K562 (cell line): ENCODE measurements at regions not wholly inside any gene's neighbourhood (a gene's known extent, or its start where the extent isn't known, plus 50 kb on each side); places are given as distances from the start of the nearest gene placed in this dataset.

Experiments
- ATAC-seq: fragments of 200-7000 bp; cut with Tn5 transposase; 3 replicates; pipeline ENCODE4 v1.9.1; 2020; ENCODE audit warnings: moderate library complexity
- BruUV-seq: library from RNA; stranded (reverse); fragments of 400-500 nt; replicated peaks from 2 replicates; lab custom pipeline; 2021; lab: Mats Ljungman, UMichigan
- CTCF ChIA-PET: fragments of 300-600 bp; formaldehyde crosslinking; extraction: SDS; loops from one replicate; lab custom pipeline; 2021; ENCODE audit warnings: low intra/inter-chr PET ratio; lab: Yijun Ruan, JAX
- POLR2A ChIA-PET: fragments of 300-600, 350-650 bp; sonication (Branson Sonifier 250); formaldehyde crosslinking; extraction: SDS; loops from one replicate; lab custom pipeline; 2021; ENCODE audit warnings: antibody characterized with exemption, inconsistent platforms; lab: Yijun Ruan, JAX
- DNase-seq, 4 experiments: peaks; one replicate each; pipeline versions ENCODE4 v3.0.0 to v3.0.0-alpha.2; 2011 to 2018; ENCODE audit warnings: low spot score in 3 of 4, mixed read lengths in 3 of 4; ENCODE audit errors: extremely low read depth in 1 of 4
- FAIRE-seq: peaks from 2 replicates; lab custom pipeline; 2011; peaks lifted over from hg19 to GRCh38; lab: Jason Lieb, UNC
- H2AFZ ChIP-seq: 2 replicates; pipeline ENCODE4 v1.6.0; 2011; ENCODE audit warnings: low read depth, low read length, control low read depth, inconsistent platforms
- H3K27ac ChIP-seq: fragments of 200-600 bp; 3 replicates; pipeline ENCODE4 v1.8.0; 2011; ENCODE audit warnings: low read depth, mild to moderate bottlenecking, control low read depth, inconsistent platforms, low read length, moderate library complexity, mixed read lengths; ENCODE audit errors: extremely low read depth
- H3K27me3 ChIP-seq, 2 experiments: fragments of 300-600 bp in 1 of 2; 2 replicates in 1 of 2; 3 replicates in 1 of 2; pipeline versions ENCODE4 v1.6.0 to v1.8.0; 2011; ENCODE audit warnings: inconsistent platforms in 2 of 2, low read length in 2 of 2, mild to moderate bottlenecking in 1 of 2, mixed read lengths in 1 of 2, moderate library complexity in 1 of 2; ENCODE audit not compliant: control insufficient read depth in 2 of 2, insufficient read depth in 2 of 2
- H3K36me3 ChIP-seq: fragments of 300-600 bp; 3 replicates; pipeline ENCODE4 v1.8.0; 2011; ENCODE audit warnings: mild to moderate bottlenecking, low read length, inconsistent platforms; ENCODE audit not compliant: control insufficient read depth, insufficient read depth
- H3K4me1 ChIP-seq, 2 experiments: fragments of 200-600 bp in 1 of 2; replicated peaks in 1 of 2; 2 replicates in 1 of 2; 3 replicates in 1 of 2; pipeline versions ENCODE4 v1.5.1 to v1.8.0; 2011; ENCODE audit warnings: inconsistent platforms in 2 of 2, low read length in 2 of 2, mild to moderate bottlenecking in 1 of 2, mixed read lengths in 1 of 2, moderate library complexity in 1 of 2; ENCODE audit not compliant: control insufficient read depth in 2 of 2, insufficient read depth in 2 of 2
- H3K4me2 ChIP-seq: 2 replicates; pipeline ENCODE4 v1.6.1; 2011; ENCODE audit warnings: low read length, control low read depth, inconsistent platforms, mixed read lengths; ENCODE audit not compliant: insufficient read depth
- H3K4me3 ChIP-seq: fragments of 200-600 bp; sonication (generic), shearing (Covaris generic); 2 replicates; pipeline ENCODE4 v1.5.1; 2016; ENCODE audit warnings: control low read depth, inconsistent platforms
- H3K79me2 ChIP-seq: fragments of 200-600 bp; 3 replicates; pipeline ENCODE4 v1.8.0; 2011; ENCODE audit warnings: low read length, inconsistent platforms; ENCODE audit not compliant: control insufficient read depth, insufficient read depth
- H3K9ac ChIP-seq, 2 experiments: 2 replicates each; pipeline versions ENCODE4 v1.6.0 to v1.6.1; 2011; ENCODE audit warnings: low read depth in 2 of 2, low read length in 2 of 2, control low read depth in 1 of 2, inconsistent platforms in 1 of 2, mild to moderate bottlenecking in 1 of 2, mixed read lengths in 1 of 2; ENCODE audit not compliant: insufficient read depth in 1 of 2
- H3K9me1 ChIP-seq: one replicate; pipeline ENCODE4 v1.6.0; 2011; ENCODE audit warnings: inconsistent platforms, mild to moderate bottlenecking, low read length, moderate library complexity; ENCODE audit not compliant: control insufficient read depth, insufficient read depth
- H3K9me3 ChIP-seq: replicated peaks from 2 replicates; pipeline ENCODE4 v1.5.1; 2011; ENCODE audit warnings: low read depth, low read length, inconsistent platforms; ENCODE audit not compliant: control insufficient read depth, insufficient read depth
- H4K20me1 ChIP-seq: replicated peaks from 2 replicates; pipeline ENCODE4 v1.6.1; 2011; ENCODE audit warnings: low read length, inconsistent platforms, mixed read lengths; ENCODE audit not compliant: control insufficient read depth, insufficient read depth
- HLTF ChIP-seq: fragments of 450-650 bp; IDR thresholded peaks from 2 replicates; pipeline ENCODE4 v1.6.1; 2016
- NFYB ChIP-seq: IDR thresholded peaks from 2 replicates; pipeline ENCODE4 v1.6.1; 2011; ENCODE audit warnings: mild to moderate bottlenecking, moderate library complexity; ENCODE audit not compliant: insufficient read length; ENCODE audit errors: extremely low read depth
- NR4A1 ChIP-seq, 2 experiments: fragments of 250-450 bp in 1 of 2; fragments of 450-650 bp in 1 of 2; sonication (Bioruptor Pico) in 1 of 2; IDR thresholded peaks; 2 replicates each; pipeline versions ENCODE4 v1.4.0 to v1.6.1; 2016 to 2020; ENCODE audit warnings: mild to moderate bottlenecking in 2 of 2, missing compliant biosample characterization in 1 of 2, missing genetic modification characterization in 1 of 2, moderate library complexity in 1 of 2
- PHB ChIP-seq: fragments of 250-450 bp; sonication (Bioruptor Pico); IDR thresholded peaks from 2 replicates; pipeline ENCODE4 v1.5.0; 2021
- PURB ChIP-seq: sonication (generic); formaldehyde crosslinking; IDR thresholded peaks from 2 replicates; pipeline ENCODE4 v1.9.0; 2021; ENCODE audit warnings: low read depth, mild to moderate bottlenecking, missing genetic modification reagents
- RB1 ChIP-seq: fragments of 450-650 bp; IDR thresholded peaks from 2 replicates; pipeline ENCODE4 v1.6.1; 2017; ENCODE audit warnings: low read depth, mild to moderate bottlenecking
- RBFOX2 ChIP-seq: fragments of 200-400 bp; formaldehyde crosslinking; IDR thresholded peaks from 2 replicates; pipeline ENCODE4 v1.6.1; 2017; ENCODE audit warnings: low read depth, mild to moderate bottlenecking, low read length, moderate library complexity
- SMARCA5 ChIP-seq: fragments of 450-650 bp; IDR thresholded peaks from 2 replicates; pipeline ENCODE4 v1.6.1; 2016
- TEAD1 ChIP-seq, 2 experiments: fragments of 450-650 bp in 1 of 2; sonication (generic) in 1 of 2; formaldehyde crosslinking; IDR thresholded peaks; 2 replicates each; pipeline versions ENCODE4 v1.4.0 to v1.8.0; 2020 to 2022; ENCODE audit warnings: mild to moderate bottlenecking in 2 of 2, missing genetic modification reagents in 1 of 2
- U2AF2 ChIP-seq: fragments of 200-400 bp; formaldehyde crosslinking; optimal IDR thresholded peaks from 2 replicates; pipeline ENCODE3; 2017; ENCODE audit warnings: low read depth, mild to moderate bottlenecking, low read length
- ZKSCAN1 ChIP-seq: fragments of 150-350 bp; IDR thresholded peaks from 2 replicates; pipeline ENCODE4 v1.6.1; 2016; ENCODE audit warnings: low read depth, low read length
- ZNF165 ChIP-seq: fragments of 250-450 bp; sonication (Bioruptor Pico); IDR thresholded peaks from 2 replicates; pipeline ENCODE4 v1.4.0; 2020; ENCODE audit warnings: borderline replicate concordance
- WGBS: fragments of 100-300 bp; shearing (Covaris generic); methylation state at CpG from one replicate; pipeline ENCODE4 v1.1.6; 2016; ENCODE audit warnings: low coverage, mixed read lengths; ENCODE audit not compliant: insufficient coverage; ENCODE audit errors: missing lambda C conversion rate; 5-methylcytosine and 5-hydroxymethylcytosine counted together
- in situ Hi-C: fragments of 300-500 bp; cut with MboI; formaldehyde crosslinking; loops from 4 replicates; pipeline ENCODE4 v1.15.0; 2018; ENCODE audit warnings: inconsistent platforms, mixed read lengths
- intact Hi-C: fragments of 100-400 bp; cut with micrococcal nuclease; formaldehyde crosslinking; loops from 2 replicates; pipeline ENCODE4 v1.14.2; 2022
- TF ChIP-seq, protein P1 (sequence below): sonication (generic); formaldehyde crosslinking; IDR thresholded peaks from 2 replicates; pipeline ENCODE4 v1.8.0; 2022; ENCODE audit warnings: mild to moderate bottlenecking, missing genetic modification reagents, borderline replicate concordance
- TF ChIP-seq, protein P2 (sequence below): sonication (generic); formaldehyde crosslinking; IDR thresholded peaks from 2 replicates; pipeline ENCODE4 v1.8.0; 2023; ENCODE audit warnings: mild to moderate bottlenecking, missing genetic modification reagents
- TF ChIP-seq, protein P3 (sequence below): fragments of 250-450 bp; sonication (Bioruptor Pico); IDR thresholded peaks from 2 replicates; pipeline ENCODE4 v1.8.0; 2022; ENCODE audit warnings: moderate library complexity, mild to moderate bottlenecking, inconsistent platforms

DNA sequence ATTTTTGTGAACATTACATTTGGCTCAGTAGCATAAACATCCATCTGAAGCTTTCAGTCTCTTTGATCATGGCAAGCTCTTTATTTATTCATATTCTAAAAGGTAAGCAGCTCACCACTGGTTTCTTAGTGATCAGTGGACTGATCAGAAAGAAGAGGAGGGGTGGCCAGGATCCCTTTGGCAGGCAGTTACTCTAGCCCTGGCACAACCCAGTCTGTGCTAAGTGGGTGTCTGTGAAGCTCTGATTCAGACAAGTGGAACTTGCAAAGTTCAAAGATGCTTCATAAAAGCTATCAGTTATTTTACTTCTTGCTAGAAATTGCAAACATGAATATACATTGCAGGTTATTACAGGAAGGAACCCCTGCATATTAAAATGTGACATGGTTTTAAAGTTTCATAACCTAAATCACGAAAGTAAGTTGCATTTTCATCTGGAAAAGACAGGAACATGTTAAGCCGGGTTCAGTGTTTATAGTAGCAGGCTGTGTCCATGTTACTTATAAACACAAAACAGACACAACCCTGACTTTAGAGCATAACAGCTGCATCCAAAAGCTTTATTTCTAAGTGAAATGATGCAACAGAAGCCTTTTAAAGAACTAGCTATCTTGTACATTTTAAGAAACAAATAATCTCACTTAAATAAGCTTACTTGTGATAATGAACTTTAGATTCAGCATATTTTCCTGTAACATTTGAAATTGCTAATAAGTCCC, 785.3 kb downstream of the MCTP2 start:
- no peak overlapping the region for H3K4me2 ChIP-seq
- CTCF ChIA-PET: no interaction called here
- no peaks in the 10 kb centered on the region for H4K20me1 ChIP-seq
- BruUV-seq: no TSS peak
- H3K36me3 ChIP-seq: no peaks in the 10 kb centered on the region
- no peaks in the 10 kb centered on the region for H3K4me1 ChIP-seq
- no peaks in the 10 kb centered on the region for H3K9me3 ChIP-seq
- no peak for ATAC-seq
- H3K27me3 ChIP-seq: no peaks in the 10 kb centered on the region
- no peak for FAIRE-seq
- no peak overlapping the region for H3K9ac ChIP-seq
- H3K27ac ChIP-seq: no peak overlapping the region
- H3K79me2 ChIP-seq: no peaks in the 10 kb centered on the region
- POLR2A ChIA-PET: interaction anchor here (0.8 kb wide), 1 partner anchor 1601 kb away, joined by 4 read pairs; no protein-coding TSS in a partner anchor
- WGBS: 60% methylated on average over 2 of the region's 2 CpGs
- H3K4me3 ChIP-seq: no peak overlapping the region
- intact Hi-C loops (no loop called here), in situ Hi-C loops (no loop called here)
- H2AFZ ChIP-seq: no peak overlapping the region
- H3K9me1 ChIP-seq: no peaks in the 10 kb centered on the region
- no peak for DNase-seq
- TF ChIP-seq, protein P1, sequence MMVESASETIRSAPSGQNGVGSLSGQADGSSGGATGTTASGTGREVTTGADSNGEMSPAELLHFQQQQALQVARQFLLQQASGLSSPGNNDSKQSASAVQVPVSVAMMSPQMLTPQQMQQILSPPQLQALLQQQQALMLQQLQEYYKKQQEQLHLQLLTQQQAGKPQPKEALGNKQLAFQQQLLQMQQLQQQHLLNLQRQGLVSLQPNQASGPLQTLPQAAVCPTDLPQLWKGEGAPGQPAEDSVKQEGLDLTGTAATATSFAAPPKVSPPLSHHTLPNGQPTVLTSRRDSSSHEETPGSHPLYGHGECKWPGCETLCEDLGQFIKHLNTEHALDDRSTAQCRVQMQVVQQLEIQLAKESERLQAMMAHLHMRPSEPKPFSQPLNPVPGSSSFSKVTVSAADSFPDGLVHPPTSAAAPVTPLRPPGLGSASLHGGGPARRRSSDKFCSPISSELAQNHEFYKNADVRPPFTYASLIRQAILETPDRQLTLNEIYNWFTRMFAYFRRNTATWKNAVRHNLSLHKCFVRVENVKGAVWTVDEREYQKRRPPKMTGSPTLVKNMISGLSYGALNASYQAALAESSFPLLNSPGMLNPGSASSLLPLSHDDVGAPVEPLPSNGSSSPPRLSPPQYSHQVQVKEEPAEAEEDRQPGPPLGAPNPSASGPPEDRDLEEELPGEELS: no peak
- TF ChIP-seq RBFOX2 (no peak), NR4A1 (CRISPR knock-in tag; IDR thresholded peaks at IDR 0.05) (no peak), NR4A1 (tag; IDR thresholded peaks at IDR 0.05) (no peak), NFYB (no peak), U2AF2 (no peak), PHB (CRISPR knock-in tag) (no peak), RB1 (no peak), ZNF165 (CRISPR knock-in tag) (no peak), SMARCA5 (no peak), PURB (CRISPR knock-in tag) (no peak), TEAD1 (CRISPR knock-in tag; IDR thresholded peaks at IDR 0.05) (no peak), ZKSCAN1 (no peak), HLTF (no peak)
- TF ChIP-seq, protein P2, sequence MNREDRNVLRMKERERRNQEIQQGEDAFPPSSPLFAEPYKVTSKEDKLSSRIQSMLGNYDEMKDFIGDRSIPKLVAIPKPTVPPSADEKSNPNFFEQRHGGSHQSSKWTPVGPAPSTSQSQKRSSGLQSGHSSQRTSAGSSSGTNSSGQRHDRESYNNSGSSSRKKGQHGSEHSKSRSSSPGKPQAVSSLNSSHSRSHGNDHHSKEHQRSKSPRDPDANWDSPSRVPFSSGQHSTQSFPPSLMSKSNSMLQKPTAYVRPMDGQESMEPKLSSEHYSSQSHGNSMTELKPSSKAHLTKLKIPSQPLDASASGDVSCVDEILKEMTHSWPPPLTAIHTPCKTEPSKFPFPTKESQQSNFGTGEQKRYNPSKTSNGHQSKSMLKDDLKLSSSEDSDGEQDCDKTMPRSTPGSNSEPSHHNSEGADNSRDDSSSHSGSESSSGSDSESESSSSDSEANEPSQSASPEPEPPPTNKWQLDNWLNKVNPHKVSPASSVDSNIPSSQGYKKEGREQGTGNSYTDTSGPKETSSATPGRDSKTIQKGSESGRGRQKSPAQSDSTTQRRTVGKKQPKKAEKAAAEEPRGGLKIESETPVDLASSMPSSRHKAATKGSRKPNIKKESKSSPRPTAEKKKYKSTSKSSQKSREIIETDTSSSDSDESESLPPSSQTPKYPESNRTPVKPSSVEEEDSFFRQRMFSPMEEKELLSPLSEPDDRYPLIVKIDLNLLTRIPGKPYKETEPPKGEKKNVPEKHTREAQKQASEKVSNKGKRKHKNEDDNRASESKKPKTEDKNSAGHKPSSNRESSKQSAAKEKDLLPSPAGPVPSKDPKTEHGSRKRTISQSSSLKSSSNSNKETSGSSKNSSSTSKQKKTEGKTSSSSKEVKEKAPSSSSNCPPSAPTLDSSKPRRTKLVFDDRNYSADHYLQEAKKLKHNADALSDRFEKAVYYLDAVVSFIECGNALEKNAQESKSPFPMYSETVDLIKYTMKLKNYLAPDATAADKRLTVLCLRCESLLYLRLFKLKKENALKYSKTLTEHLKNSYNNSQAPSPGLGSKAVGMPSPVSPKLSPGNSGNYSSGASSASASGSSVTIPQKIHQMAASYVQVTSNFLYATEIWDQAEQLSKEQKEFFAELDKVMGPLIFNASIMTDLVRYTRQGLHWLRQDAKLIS (CRISPR knock-in tag): no peak
- TF ChIP-seq, protein P3, sequence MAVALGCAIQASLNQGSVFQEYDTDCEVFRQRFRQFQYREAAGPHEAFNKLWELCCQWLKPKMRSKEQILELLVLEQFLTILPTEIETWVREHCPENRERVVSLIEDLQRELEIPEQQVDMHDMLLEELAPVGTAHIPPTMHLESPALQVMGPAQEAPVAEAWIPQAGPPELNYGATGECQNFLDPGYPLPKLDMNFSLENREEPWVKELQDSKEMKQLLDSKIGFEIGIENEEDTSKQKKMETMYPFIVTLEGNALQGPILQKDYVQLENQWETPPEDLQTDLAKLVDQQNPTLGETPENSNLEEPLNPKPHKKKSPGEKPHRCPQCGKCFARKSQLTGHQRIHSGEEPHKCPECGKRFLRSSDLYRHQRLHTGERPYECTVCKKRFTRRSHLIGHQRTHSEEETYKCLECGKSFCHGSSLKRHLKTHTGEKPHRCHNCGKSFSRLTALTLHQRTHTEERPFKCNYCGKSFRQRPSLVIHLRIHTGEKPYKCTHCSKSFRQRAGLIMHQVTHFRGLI (CRISPR knock-in tag): no peak
